ENCODE measurements at regions not wholly inside any gene's neighbourhood (a gene's known extent, or its start where the extent isn't known, plus 50 kb on each side); places are given as distances from the start of the nearest gene placed in this dataset.

DNA sequence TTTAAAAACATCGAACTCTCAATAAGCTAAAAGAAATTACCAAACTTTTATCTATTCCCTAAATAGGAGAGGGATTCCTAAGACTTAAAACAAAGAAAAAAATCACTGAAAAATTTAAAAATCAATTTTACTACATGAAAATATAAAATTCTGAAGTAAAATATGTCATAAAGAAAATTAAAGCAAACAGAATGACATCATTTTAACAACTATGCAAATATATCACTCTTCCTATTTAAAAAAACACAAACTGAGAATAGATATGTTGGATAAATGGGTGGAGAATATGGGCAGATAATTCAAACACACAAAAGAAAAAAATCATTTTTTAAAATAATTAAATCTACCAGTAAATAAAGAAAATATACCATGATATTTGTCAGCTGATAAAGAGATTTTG is 510.0 kb downstream of the BCL11B start:
- DNase-seq (ENCODE audit: low read depth), result no peak

DNA sequence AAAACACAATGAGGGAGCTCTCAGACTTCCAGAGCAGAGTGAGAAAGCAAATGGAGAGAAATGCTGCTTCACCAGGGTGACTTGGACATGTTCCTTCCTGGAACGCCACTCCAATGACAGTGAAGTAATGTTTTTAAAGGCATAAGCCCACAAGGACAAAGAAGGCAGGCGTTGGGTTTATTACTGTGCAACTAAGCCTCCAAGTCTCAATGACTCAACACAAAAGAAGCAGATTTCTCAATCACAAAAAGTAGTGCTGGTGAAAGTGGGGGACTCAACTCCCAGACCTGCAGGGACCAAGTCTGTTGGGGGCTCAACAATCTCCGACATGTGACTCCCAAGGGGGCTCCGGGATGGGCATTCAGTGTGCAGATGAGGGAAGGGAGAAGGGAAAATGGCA is 505.2 kb downstream of the BCL11B start:
- no peak for DNase-seq (ENCODE audit: low read depth)

DNA sequence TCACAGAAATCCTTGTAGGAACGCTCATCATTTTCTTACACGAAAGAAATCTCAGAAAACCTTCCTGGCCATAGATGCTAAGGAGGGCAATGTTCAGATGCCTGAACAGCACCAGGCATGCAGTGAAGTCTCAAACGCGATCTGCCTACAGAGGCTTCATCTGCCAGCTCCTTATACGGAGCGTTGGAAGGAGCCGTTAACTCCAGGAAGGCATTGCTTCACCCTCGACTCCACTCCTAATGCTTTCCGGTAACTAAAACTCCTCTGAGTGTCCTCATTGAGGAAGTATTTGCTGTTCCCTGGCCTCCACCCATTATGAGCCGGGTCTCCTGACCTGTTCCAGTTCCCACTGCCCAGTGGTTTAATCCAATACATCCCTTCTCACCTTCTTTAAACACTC is 502.7 kb downstream of the BCL11B start:
- no peak for DNase-seq (ENCODE audit: low read depth)

DNA sequence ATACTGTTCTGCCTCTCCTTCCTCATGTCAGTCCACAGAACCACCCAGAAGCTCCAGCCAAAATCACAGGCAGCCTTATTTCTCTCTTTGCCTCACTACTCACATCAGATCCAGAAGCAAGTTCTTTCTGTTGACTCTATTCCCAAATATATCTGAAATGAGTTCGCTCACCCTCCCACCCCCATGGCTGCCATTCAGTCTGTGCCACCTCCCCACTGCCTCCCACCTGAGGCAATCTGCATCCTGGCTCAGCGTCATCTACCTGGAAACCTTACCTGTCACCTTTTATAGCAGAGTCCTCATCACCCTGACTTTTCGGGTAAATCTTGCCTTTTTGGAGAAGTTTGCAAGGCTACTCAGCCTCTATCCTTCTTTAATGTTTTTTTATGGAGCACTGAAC is 501.8 kb downstream of the BCL11B start:
- no peak for DNase-seq (ENCODE audit: low read depth)

DNA sequence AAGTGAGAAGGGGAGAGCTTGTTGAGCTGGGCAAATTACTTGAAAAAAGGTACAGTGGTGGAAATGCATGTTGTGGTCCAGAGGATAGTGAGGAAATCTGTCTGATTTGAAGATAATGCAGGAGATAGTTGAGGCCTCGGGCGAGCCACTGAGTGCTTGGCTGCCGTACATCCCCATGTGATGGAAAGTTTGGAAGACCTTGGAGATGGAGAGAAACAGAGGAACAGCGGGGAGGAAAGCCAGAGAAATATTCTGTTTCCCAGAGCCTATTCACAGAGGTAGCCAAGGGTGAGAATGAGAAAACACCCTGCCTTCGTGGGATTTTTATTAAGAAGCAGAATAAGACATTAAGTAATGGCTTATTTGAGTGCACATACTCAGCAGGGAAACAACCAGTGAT is 498.2 kb downstream of the BCL11B start:
- no peak for DNase-seq (ENCODE audit: low read depth)

DNA sequence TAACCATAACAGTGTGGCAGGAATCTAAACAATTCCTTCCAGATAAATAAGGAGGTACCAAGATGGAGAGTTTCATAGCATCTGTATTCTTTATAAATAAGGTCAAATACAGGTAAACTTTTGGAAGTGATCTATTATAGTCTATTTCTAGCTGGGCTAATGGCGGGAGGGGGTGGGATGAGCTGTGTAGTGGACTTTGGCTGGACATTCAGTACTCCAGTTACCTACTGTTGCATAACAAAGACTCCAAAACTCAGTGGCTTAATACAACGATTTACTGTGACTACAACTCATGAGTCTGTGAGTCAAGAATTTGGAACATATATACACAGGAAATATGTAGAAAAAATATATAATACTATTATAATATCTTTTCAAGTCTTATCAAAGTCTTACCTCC is 496.1 kb downstream of the BCL11B start:
- DNase-seq (ENCODE audit: low read depth), result no peak

DNA sequence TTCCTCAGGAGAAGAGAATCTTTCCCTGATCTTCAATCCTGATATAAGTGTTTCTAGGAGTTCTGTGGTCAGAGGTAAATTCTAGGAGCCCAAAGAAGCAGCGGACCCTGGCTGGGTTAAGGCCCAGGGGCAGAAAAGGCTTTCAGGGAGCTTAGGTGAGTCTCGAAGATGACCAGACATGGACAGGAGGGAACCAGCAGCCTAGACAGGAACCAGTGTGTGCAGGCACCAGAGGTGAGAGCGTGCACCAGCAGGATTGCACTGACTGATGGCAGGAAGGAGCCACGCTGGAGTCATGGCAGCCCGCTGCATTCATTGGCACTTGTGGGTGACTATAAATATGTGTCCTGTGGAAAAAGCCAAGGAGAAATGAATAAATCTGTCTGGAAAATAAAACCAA is 489.9 kb downstream of the BCL11B start:
- no peak for DNase-seq (ENCODE audit: low read depth)

DNA sequence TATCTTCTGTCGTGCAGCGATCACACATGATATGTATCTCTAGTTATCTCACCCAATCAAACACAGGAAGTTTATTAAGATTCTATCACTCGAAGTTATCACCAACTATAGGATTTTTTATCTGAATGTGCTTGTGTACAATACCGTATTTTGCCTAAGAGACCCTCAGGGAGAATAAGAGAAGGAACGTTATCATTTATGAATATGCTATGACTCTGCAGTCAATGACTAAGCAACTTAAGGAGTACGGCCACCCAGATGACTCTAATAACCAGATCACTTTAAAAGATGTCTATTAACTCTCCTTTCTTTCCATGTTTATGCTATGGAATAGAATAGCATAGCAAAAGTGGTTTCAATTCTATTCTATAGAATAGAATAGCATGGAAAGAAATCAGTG is 486.4 kb downstream of the BCL11B start:
- DNase-seq (ENCODE audit: low read depth), result no peak

DNA sequence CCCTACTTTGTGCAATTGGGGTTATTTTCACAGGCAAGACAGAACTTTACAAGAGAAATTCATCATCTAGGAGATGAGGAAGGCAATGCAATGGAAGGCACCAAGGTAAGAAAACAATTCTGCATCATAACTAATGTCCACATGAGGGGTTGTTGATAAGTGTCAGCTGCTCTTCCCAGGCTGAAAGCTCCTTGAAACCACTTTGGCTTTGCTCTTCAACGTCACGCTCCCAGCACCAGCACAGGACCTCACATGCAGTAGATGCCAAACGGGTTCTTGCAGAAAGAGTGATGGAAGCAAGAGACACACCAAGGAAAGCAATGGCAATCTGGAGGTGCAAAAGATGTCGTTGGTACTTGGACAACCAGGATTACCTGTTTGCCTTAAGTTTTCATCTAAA is 485.5 kb downstream of the BCL11B start:
- DNase-seq (ENCODE audit: low read depth), result no peak

DNA sequence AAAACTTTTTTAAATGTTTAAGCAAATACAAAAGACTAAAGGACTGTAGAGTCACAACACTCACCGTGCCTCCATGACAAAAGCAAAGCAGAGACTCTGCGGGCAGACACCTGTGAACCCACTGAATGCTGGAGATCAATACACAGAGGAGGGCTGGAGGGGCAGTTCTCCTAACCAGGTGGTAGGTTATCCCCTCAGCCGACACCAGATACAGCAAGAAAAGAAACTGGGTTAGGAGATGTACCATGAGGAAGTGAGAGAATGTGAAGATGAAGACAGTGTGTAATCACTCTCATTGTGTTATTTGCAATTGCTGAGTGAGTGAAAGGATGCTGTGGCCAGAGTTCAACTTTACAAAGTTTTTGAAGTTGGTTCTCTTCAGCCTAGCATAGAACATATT is 480.3 kb downstream of the BCL11B start:
- no peak for DNase-seq (ENCODE audit: low read depth)

DNA sequence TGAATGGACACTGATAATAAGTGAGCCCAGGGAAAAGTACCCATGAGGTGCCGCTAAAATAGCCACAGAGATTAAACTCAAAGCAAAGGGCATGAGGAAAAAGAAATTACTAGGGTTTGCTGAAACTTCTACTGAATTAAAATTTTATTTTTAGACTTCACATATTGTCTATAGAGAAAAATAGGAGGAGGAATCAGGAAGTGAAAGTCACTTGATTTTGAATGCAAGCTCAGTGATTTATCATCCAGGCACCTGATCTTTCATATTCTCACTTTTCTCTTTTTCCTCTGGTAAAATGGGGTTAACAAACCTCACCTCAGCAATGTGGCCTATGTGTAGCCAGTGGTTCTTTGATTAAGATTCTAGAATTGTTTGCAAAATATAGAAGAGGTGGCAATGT is 479.8 kb downstream of the BCL11B start:
- DNase-seq (ENCODE audit: low read depth), result no peak

DNA sequence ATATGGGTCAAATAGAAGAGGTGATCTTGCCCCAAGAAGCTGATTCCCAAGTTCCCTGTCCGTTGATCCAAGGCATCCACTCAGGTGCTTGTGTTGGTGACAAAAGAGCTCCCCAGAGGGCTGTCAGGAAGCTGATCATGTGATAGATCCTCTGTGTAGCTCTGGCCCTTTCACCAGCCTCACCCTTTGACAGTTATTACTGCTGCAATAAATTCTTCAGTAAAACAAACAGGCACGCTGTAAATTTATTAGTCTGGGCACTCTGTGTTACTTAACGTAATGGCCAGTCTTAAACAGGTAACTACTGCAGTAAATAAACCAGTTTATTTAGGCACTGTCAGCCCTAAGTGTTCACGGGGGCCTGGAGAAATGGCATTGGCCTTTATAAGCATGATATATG is 473.9 kb downstream of the BCL11B start:
- DNase-seq (ENCODE audit: low read depth), result no peak

DNA sequence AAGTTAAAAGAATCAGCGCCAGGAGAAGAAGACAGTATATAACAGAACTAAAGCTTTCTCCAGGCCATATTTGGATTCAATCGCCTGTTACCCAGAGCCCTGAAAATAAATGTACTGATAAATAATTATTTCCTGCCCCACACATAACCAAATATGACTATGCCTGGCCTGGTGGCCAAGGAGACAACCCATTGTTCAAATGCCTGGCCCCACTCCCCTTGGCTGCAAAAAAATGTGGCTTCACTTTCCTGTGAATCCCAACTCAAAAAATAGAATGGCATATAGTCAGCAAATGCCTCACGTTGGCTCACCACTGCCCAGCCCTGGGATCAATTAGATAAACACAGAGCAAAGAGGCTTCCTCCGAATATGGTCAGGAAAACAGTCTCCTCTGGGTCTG is 472.1 kb downstream of the BCL11B start:
- no peak for DNase-seq (ENCODE audit: low read depth)

DNA sequence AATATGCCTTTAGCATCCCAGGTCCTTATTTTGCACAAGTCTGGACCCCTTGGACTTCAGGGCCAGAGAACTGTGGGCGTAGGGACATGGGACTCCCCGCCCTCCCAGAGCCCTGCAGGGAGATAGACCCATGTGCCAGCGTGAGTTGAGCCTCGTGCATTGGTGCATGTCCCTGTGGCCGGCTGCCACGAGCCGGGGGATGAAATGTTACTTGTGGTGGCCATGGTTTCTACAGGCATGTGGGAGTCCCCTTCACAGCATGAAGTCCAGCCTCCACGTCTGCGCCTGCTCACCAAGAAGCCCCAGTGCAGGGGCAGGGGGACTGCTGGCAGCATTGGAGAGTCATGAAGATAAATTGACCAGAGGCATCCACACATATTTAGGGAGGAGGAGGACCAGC is 470.0 kb downstream of the BCL11B start:
- no peak for DNase-seq (ENCODE audit: low read depth)

DNA sequence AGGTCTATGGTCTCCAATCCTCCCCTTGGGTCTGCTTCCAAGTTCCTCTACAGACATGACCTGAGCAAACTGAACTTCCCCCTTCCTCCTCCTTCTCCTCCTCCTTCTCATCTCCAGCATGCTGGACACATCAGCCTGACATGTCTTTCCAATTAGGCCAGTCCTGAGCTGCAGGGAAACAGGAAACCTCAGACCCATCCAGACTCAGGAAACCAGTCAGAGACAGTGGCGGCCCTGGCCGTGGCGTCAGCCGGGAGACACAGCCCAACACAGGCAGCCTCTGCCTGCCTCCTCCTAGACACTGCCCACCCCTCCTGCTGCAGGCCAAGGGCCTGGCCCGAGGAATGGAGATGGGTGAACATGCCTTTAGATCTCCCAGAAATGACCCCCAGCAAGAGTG is 468.8 kb downstream of the BCL11B start:
- DNase-seq (ENCODE audit: low read depth), result no peak

DNA sequence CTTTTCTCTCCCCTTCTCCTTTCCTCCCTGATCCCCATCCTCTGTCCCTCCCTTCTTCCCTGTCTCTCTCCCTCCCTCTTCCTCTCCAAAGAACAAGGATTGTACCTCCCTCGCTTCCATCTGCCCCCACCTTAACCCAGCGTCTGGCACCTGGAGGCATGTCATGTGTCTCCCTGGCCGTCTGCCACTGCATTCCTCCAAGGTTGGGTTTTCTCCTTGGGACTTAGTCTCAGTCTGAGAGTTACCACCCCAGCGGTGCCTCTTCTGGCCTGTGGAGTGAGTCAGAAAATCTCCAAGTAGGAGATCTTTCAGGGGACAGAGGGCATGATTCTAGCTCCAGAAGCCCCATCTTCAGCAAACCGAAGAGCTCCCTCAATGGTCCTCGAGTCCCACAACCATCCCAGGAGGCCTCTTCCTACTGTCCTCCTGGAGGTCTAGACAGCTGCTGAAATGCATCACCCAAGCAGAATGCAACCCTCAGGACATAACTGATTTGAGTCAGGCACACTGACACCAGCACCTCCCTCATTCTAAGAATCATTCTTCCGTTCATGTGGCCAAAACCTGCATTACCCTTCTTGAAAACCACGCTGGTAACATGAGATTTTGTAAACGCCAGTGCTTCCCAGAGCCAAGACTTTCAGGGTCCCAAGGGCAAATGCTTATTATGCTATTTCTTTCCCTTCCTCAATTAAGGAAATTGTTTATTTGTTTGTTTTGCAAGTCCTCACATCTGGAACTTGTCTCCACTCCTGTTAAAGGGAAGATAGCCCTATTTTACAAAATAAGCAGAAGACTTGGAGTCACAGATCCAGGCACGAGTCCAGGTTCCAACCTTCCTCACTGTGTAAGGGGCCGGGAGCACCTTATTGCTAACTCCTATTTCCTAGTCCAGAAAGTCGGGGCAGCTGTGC is 463.2 kb downstream of the BCL11B start:
- DNase-seq (ENCODE audit: low read depth), result no peak

DNA sequence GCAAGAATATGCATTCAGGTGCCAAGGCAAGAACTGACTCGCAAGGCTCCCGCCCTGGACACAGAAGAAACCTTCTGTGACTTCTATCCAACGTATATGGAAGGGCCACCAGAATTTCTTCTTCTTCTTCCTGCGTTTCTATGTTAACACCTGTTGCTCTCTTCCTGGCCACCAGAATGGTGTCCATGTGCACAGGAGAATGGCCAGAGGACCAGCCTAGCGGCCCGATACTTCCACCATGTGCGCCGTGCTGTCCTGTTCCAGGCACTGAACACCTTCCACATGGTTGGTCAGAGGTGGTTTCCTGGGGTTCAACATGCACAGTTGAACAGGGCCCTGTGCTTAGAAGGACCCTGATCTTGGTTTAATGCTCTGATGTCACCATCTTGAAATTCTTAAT is 455.8 kb downstream of the BCL11B start:
- DNase-seq (ENCODE audit: low read depth), result no peak

DNA sequence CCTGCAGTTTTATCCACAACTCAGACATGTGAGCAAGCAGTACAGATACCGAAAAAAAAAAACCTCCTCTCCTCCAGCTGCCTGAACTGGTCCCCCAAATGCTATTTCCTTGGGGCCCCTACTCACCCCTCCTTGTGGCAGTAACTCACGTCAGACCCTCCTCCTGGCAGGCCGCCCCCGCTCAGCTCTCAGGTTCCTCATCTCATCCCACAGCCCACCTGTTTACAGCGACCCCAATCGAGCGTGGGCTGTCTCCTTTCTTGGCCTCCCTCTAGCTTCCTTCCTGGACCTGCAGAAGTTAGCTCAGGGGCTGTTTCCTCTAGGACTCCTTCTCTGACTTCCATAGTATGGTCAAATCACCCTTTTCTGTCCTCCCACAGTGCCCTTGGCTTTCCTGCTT is 455.3 kb downstream of the BCL11B start:
- DNase-seq (ENCODE audit: low read depth), result no peak

DNA sequence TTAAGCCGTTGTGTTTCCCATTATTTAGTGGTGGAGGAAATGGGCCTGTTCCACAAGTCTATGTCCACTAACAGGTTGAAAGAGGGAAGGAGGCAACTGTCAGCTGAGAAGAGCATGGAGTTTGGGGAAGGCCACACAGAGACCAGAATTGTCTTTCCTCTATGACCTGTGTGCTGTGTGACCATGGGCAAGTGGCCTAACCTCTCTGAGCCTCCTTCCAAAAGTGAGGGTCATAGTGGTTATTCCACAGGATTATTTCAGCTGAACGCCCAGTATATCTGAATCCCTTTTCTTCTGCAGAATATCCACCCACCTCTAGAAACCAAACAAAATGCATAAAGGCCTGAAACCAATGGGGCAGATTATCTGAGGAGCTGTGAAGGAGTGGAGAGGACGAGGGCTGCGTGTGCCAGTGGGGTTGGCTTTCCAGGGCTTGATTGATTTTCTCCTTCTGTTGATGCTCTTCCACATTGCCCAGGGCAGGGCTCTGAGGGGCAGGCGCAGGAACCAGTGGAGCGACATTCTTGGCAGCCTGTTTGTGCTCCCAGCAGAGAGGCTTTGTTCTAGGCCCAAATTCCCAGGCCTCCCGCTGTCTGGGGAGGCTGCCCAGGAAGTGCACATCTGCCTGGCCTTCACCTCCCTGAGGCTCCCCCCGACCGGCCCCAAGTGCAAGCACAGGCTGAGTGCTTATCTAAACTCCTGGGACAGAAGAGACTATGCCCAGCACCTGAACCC is 452.7 kb downstream of the BCL11B start:
- DNase-seq (ENCODE audit: low read depth), result no peak

DNA sequence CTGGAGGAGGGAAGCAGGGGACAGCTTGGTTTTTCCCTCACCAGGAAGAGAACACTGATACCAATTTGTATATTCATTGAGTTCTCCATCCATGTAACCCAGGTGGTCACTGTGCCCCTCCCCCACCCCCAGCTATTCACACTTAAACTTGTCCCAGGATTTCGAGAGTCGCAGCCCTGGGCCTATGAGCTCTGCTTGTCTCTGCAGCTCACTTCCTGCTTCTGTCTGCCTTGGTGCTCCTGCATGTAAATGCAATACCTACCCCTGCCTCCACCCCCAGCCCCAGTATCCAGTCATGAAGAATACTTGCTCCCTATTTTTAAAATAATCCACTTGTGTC is 452.2 kb downstream of the BCL11B start:
- DNase-seq (ENCODE audit: low read depth), result no peak

DNA sequence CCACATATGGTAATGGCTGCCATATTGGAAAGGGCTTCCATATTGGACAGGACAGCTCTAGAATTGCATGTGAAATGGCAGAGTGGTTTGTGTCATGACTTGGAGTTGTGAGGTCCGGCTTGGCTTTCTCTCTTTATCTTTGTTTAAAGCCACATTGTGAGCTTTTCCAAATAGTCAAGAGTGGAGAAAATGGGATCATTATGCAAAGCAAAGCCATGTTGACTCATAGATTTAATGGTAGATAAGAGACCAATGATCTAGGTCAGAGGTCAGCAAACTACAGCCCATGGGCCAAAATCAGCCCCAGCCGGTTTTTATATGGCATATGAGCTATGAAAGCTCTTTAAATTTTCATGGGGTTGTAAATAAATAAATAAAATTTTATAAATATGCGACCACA is 449.1 kb downstream of the BCL11B start:
- DNase-seq (ENCODE audit: low read depth), result no peak

DNA sequence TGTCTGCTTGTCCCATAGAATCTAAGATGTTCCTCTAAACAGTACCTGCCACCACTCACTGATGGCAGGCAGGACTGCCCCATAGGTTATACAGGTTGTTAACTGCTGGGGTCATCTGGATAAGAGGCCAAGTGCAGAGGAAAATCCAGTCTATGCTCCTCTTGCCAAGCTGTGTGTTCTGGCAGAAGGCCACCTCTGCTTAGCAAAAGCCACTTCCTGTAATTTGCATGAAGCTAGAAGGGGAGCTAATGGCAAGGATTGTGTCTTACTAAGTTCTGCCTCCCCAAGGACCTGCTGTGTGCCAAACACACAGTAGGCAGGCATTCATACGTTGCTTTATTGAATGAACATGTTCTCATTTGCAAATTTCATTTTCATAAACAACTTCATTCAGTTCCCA is 445.4 kb downstream of the BCL11B start:
- DNase-seq (ENCODE audit: low read depth), result no peak

DNA sequence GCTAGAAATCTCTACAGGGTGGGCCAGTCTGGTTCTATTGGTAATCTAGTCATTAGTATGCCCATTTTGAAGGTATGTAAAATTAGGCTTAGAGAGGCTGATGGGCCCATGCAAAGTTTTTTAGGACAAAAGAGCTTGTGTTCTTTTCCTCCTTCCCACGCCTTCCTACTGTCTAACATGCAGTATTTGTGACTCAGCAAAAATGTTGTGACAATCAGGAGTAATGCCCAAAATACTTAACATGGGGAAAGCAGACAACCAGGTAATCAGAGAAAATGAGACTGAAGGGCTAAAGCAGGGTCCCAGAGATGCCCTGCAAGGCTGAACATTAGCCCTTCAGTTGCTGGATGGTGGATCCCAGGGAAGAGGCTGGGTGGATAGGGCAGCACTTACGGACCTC is 437.9 kb downstream of the BCL11B start:
- no peak for DNase-seq (ENCODE audit: low read depth)

Data from non-pigmented ciliary epithelial cell (primary cell).